ENCODE measurements at regions not wholly inside any gene's neighbourhood (a gene's known extent, or its start where the extent isn't known, plus 50 kb on each side); places are given as distances from the start of the nearest gene placed in this dataset.

- Mint-ChIP-seq H3K4me1 (ENCODE audit: low read depth) (peaks cover 2% of the 10 kb centered on the region), H3K9me3 (no peaks in the 10 kb centered on the region), H3K27ac (no peak overlapping the region), H3K4me3 (ENCODE audit: low read depth) (no peak overlapping the region), H3K27me3 (ENCODE audit: low read depth) (peaks cover 44% of the 10 kb centered on the region), H3K36me3 (ENCODE audit: low read depth) (no peaks in the 10 kb centered on the region)
- DNase-seq (ENCODE audit: low spot score): no peak
- intact Hi-C loops (cut with micrococcal nuclease): no loop called here
Measured at GRCh38 chr1:39149509-39149908, 55.0 kb upstream of the MACF1 start.

GRCh38 chr1:39150779-39151178 lies 53.7 kb upstream of the MACF1 start:
- DNase-seq (ENCODE audit: low spot score): no peak
- Mint-ChIP-seq H3K4me1 (ENCODE audit: low read depth) (peaks cover 9% of the 10 kb centered on the region), H3K36me3 (ENCODE audit: low read depth) (no peaks in the 10 kb centered on the region), H3K27ac (no peak overlapping the region), H3K27me3 (ENCODE audit: low read depth) (peaks cover 39% of the 10 kb centered on the region), H3K4me3 (ENCODE audit: low read depth) (no peak overlapping the region), H3K9me3 (no peaks in the 10 kb centered on the region)
- intact Hi-C loops (cut with micrococcal nuclease): no loop called here

- Mint-ChIP-seq H3K4me1 (ENCODE audit: low read depth) (peaks cover 9% of the 10 kb centered on the region), H3K36me3 (ENCODE audit: low read depth) (no peaks in the 10 kb centered on the region), H3K27me3 (ENCODE audit: low read depth) (peaks cover 37% of the 10 kb centered on the region), H3K9me3 (no peaks in the 10 kb centered on the region), H3K4me3 (ENCODE audit: low read depth) (no peak overlapping the region), H3K27ac (no peak overlapping the region)
- intact Hi-C loops (cut with micrococcal nuclease): no loop called here
- DNase-seq (ENCODE audit: low spot score): no peak
Measured at GRCh38 chr1:39151267-39151666, 53.2 kb upstream of the MACF1 start.

- intact Hi-C loops (cut with micrococcal nuclease): no loop called here
- H3K9me3 Mint-ChIP-seq: no peaks in the 10 kb centered on the region
- H3K36me3 Mint-ChIP-seq (ENCODE audit: low read depth): no peaks in the 10 kb centered on the region
- H3K4me3 Mint-ChIP-seq (ENCODE audit: low read depth): no peak overlapping the region
- H3K27me3 Mint-ChIP-seq (ENCODE audit: low read depth): peaks cover 23% of the 10 kb centered on the region
- no peak for DNase-seq (ENCODE audit: low spot score)
- no peak overlapping the region for H3K27ac Mint-ChIP-seq
- H3K4me1 Mint-ChIP-seq (ENCODE audit: low read depth): peaks cover 9% of the 10 kb centered on the region
Measured at GRCh38 chr1:39152923-39153322, 51.6 kb upstream of the MACF1 start.

- H3K4me3 Mint-ChIP-seq (ENCODE audit: low read depth): no peak overlapping the region
- intact Hi-C loops (cut with micrococcal nuclease): no loop called here
- H3K4me1 Mint-ChIP-seq (ENCODE audit: low read depth): peaks cover 9% of the 10 kb centered on the region
- no peak for DNase-seq (ENCODE audit: low spot score)
- no peak overlapping the region for H3K27ac Mint-ChIP-seq
- peaks cover 23% of the 10 kb centered on the region for H3K27me3 Mint-ChIP-seq (ENCODE audit: low read depth)
- no peaks in the 10 kb centered on the region for H3K36me3 Mint-ChIP-seq (ENCODE audit: low read depth)
- no peaks in the 10 kb centered on the region for H3K9me3 Mint-ChIP-seq
Measured at GRCh38 chr1:39153684-39154083, 50.8 kb upstream of the MACF1 start.

GRCh38 chr1:39154553-39155421 lies 49.7 kb upstream of the MACF1 start:
- H3K36me3 Mint-ChIP-seq (ENCODE audit: low read depth): no peaks in the 10 kb centered on the region
- H3K9me3 Mint-ChIP-seq: no peaks in the 10 kb centered on the region
- intact Hi-C loops (cut with micrococcal nuclease): no loop called here

More at GRCh38 chr1:39154553-39155421, 49.7 kb upstream of the MACF1 start:
- Mint-ChIP-seq H3K27ac (no peak overlapping the region), H3K4me3 (ENCODE audit: low read depth) (no peak overlapping the region), H3K27me3 (ENCODE audit: low read depth) (peaks cover 27% of the 10 kb centered on the region), H3K4me1 (ENCODE audit: low read depth) (peaks cover 9% of the 10 kb centered on the region)
- no peak for DNase-seq (ENCODE audit: low spot score)
